MM.1S (cell line): ENCODE measurements at regions not wholly inside any gene's neighbourhood (a gene's known extent, or its start where the extent isn't known, plus 50 kb on each side); places are given as distances from the start of the nearest gene placed in this dataset.

Source experiments
- EZH2phosphoT487 ChIP-seq: fragments of 300-600 bp; sonication (generic); IDR thresholded peaks from 2 replicates; pipeline ENCODE4 v1.6.1; 2018; ENCODE audit warnings: antibody characterized with exemption, low read length
- TF ChIP-seq, protein P1 (sequence below): fragments of 300-600 bp; sonication (generic); IDR thresholded peaks from 2 replicates; pipeline ENCODE4 v1.5.1; 2016; ENCODE audit warnings: antibody characterized with exemption, low read length, mixed read lengths

DNA sequence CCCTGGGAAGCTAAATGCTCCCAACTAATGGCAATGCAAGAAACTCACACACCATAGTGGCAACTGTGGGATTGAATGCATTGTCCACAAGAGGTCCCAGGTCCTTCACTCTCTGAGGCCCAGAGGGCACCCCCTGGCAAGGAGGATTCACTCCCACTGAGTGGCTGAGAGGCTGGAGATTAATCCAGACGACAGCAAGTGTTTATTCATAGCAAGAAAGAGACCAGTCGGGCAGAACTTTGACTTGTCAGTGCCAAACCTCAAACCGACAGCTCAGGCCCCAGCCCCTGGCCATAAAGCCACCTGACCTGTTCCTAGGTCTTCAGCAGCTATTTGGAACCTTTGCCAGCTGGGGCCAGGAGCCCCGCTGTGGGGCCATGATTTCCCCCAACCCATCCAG is 54.5 kb upstream of the MPEG1 start:
- TF ChIP-seq, protein P1, sequence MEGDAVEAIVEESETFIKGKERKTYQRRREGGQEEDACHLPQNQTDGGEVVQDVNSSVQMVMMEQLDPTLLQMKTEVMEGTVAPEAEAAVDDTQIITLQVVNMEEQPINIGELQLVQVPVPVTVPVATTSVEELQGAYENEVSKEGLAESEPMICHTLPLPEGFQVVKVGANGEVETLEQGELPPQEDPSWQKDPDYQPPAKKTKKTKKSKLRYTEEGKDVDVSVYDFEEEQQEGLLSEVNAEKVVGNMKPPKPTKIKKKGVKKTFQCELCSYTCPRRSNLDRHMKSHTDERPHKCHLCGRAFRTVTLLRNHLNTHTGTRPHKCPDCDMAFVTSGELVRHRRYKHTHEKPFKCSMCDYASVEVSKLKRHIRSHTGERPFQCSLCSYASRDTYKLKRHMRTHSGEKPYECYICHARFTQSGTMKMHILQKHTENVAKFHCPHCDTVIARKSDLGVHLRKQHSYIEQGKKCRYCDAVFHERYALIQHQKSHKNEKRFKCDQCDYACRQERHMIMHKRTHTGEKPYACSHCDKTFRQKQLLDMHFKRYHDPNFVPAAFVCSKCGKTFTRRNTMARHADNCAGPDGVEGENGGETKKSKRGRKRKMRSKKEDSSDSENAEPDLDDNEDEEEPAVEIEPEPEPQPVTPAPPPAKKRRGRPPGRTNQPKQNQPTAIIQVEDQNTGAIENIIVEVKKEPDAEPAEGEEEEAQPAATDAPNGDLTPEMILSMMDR, result no peak
- no peak for TF ChIP-seq EZH2phosphoT487
